Nephron progenitor cell (in vitro differentiated cells): ENCODE measurements at regions not wholly inside any gene's neighbourhood (a gene's known extent, or its start where the extent isn't known, plus 50 kb on each side); places are given as distances from the start of the nearest gene placed in this dataset.
A peak's percentile ranks its signal among the peaks of the same experiment; 100 is the strongest.
"Not testable (repeated sequence)": the region's sequence is repeated elsewhere in the genome, so short reads cannot be mapped to it uniquely, and the experiment has no call there.

Experiments
- DNase-seq: peaks from one replicate; pipeline ENCODE4 v3.0.0; 2021
- H3K27ac Mint-ChIP-seq: 2 replicates; pipeline ENCODE4 v1.8.0; 2021; ENCODE audit warnings: mild to moderate bottlenecking, moderate library complexity, mixed read lengths
- H3K27me3 Mint-ChIP-seq: 2 replicates; pipeline ENCODE4 v1.8.0; 2021; ENCODE audit warnings: mild to moderate bottlenecking, low read depth, mixed read lengths; ENCODE audit not compliant: poor library complexity
- H3K36me3 Mint-ChIP-seq: 2 replicates; pipeline ENCODE4 v1.8.0; 2021; ENCODE audit warnings: low read depth, mixed read lengths
- H3K4me1 Mint-ChIP-seq: 2 replicates; pipeline ENCODE4 v1.8.0; 2021; ENCODE audit warnings: mixed read lengths
- H3K4me3 Mint-ChIP-seq: 2 replicates; pipeline ENCODE4 v1.8.0; 2021; ENCODE audit warnings: mild to moderate bottlenecking, moderate library complexity, mixed read lengths
- H3K9me3 Mint-ChIP-seq: 2 replicates; pipeline ENCODE4 v1.8.0; 2021; ENCODE audit warnings: mild to moderate bottlenecking, moderate library complexity, mixed read lengths
- CTCF ChIP-seq: fragments of 200-600 bp; sonication (generic); IDR thresholded peaks from 2 replicates; pipeline ENCODE4 v1.5.0; 2021; ENCODE audit warnings: antibody characterized with exemption

- Mint-ChIP-seq H3K9me3 (peaks cover 4% of the 10 kb centered on the region), H3K36me3 (no peaks in the 10 kb centered on the region), H3K27ac (no peak overlapping the region), H3K4me1 (no peaks in the 10 kb centered on the region), H3K4me3 (no peak overlapping the region), H3K27me3 (no peaks in the 10 kb centered on the region)
- no peak for DNase-seq
- TF ChIP-seq CTCF: no peak
Measured at GRCh38 chr21:25467896-25468295, 139.4 kb downstream of the MRPL39 start.

DNA sequence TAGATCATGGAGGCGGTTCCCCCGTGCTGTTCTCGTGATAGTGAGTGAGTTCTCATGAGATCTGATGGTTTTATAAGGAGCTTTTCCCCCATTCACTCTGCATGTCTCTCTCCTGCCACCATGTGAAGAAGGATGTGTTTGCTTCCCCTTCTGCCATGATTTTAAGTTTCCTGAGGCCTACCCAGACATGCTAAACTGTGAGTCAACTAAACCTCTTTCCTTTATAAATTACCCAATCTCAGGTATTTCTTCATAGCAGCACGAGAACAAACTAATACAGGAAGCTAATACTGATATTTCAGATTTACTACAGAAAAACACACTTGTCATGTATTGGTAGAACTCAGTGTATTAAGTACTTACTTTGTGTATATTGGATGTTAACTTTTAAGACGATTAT is 140.2 kb downstream of the MRPL39 start:
- H3K4me1 Mint-ChIP-seq, H3K4me3 Mint-ChIP-seq, H3K36me3 Mint-ChIP-seq, H3K27me3 Mint-ChIP-seq, H3K9me3 Mint-ChIP-seq, DNase-seq: not testable (repeated sequence)
- peak overlapping the region; percentile 78 for H3K27ac Mint-ChIP-seq

DNA sequence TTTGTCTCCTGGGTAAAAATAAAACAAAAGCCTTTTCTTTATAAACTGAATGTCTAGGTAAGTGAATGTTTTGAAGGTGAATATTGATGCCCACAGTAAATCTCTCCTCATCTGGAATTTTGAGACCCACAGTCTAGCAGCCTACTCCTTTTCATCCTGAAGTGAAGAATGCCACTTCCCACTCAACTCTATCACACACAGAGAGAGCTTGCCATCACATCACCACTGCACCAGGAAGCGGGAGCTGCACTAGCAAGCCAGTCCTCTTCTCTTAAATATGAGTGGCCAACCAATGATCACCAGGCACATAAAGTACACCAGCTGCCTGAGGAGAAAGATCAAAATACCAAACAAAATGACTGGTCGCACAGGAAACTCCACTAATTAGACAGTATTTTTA is 140.8 kb downstream of the MRPL39 start:
- DNase-seq: no peak
- Mint-ChIP-seq H3K4me3 (no peak overlapping the region), H3K36me3 (no peaks in the 10 kb centered on the region), H3K9me3 (no peaks in the 10 kb centered on the region), H3K4me1 (no peaks in the 10 kb centered on the region), H3K27ac (no peak overlapping the region), H3K27me3 (no peaks in the 10 kb centered on the region)
- TF ChIP-seq CTCF: no peak

- Mint-ChIP-seq H3K9me3 (no peaks in the 10 kb centered on the region), H3K27me3 (no peaks in the 10 kb centered on the region), H3K36me3 (no peaks in the 10 kb centered on the region), H3K4me1 (no peaks in the 10 kb centered on the region), H3K27ac (no peak overlapping the region), H3K4me3 (no peak overlapping the region)
- no peak for TF ChIP-seq CTCF
- no peak for DNase-seq
Measured at GRCh38 chr21:25465263-25465662, 142.0 kb downstream of the MRPL39 start.

DNA sequence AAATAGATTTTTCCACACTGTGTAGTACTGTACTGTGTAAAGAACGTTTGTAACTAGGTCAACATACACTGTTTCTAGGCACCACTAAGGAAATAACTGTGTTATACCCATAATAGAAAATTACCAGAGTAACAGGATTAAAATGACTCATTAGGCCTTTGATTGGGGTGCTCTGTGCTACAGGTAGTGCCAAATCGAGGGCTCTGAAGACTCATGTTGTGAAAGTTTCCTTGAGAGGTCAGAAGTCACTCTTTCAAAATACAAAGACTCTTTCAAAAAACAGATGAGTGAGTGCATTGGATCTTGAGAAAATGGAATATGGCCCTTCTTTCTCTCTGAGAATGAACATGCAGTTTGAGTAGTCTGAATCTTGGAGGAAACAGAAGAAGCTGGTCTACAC is 143.0 kb downstream of the MRPL39 start:
- no peak for TF ChIP-seq CTCF
- H3K9me3 Mint-ChIP-seq: no peaks in the 10 kb centered on the region
- no peaks in the 10 kb centered on the region for H3K36me3 Mint-ChIP-seq
- no peak overlapping the region for H3K27ac Mint-ChIP-seq
- no peak overlapping the region for H3K4me3 Mint-ChIP-seq
- H3K27me3 Mint-ChIP-seq: peaks cover 4% of the 10 kb centered on the region
- no peak for DNase-seq
- H3K4me1 Mint-ChIP-seq: peaks cover 9% of the 10 kb centered on the region

DNA sequence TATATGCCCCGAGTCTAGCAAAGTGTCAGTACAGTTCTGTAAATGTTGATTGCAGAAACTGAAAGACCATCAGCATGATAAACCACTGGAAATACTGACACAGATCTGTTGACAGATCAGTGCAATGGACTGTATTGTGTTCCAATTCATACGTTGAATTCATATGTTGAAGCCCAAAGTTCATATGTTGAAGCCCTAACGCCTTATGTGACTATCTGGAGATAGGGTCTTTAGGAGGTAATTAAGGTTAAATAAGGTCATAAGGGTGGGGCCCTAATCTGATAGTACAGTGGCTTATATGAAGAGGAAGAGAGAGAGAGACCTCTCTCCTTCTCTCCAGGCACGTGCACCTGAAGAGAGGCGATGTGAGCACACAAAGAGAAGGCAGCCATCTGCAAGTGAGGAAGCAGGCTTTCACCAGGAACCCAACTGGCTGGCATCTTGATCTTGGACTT is 144.7 kb downstream of the MRPL39 start:
- Mint-ChIP-seq H3K9me3 (no peaks in the 10 kb centered on the region), H3K4me1 (peaks cover 10% of the 10 kb centered on the region), H3K4me3 (no peak overlapping the region), H3K36me3 (no peaks in the 10 kb centered on the region), H3K27ac (no peak overlapping the region), H3K27me3 (peaks cover 4% of the 10 kb centered on the region)
- DNase-seq: no peak
- TF ChIP-seq CTCF: no peak
